ENCODE measurements at regions not wholly inside any gene's neighbourhood (a gene's known extent, or its start where the extent isn't known, plus 50 kb on each side); places are given as distances from the start of the nearest gene placed in this dataset.

- TF ChIP-seq CTCF (IDR thresholded peaks at IDR 0.05; ENCODE audit: low read length): no peak
- TF ChIP-seq EZH2 (optimal IDR thresholded peaks at IDR 0.05; ENCODE audit: low read depth, low read length): no peak
- no peak for TF ChIP-seq EZH2phosphoT487 (IDR thresholded peaks at IDR 0.05; ENCODE audit: low read length)
Measured at GRCh38 chr2:193024791-193025190, 830.1 kb upstream of the TMEFF2 start.
